ENCODE measurements at regions not wholly inside any gene's neighbourhood (a gene's known extent, or its start where the extent isn't known, plus 50 kb on each side); places are given as distances from the start of the nearest gene placed in this dataset.
"Not testable (repeated sequence)": the region's sequence is repeated elsewhere in the genome, so short reads cannot be mapped to it uniquely, and the experiment has no call there.

DNA sequence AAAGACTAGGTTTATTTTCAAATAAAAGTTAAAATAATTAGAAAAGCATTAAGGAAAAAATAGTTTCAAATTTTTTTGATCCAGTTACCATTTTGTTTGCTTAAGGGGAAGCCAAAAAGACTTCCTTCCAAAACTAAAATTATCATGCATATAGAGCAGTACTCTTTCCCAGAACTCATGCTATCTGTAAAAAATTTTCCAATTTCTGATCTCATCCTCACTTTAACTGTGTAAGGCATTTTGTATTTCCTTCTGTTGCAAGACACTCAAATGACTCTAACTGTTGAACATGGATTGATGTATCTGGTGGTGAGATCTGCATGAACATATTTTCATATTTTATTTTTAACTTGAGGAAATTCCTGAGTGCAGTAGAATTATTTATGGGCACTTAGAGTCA, 150.1 kb downstream of the ADAM29 start:
- Histone ChIP-seq H3K9ac (ENCODE audit: low read depth, low read length) (no peak overlapping the region), H3K4me1 (ENCODE audit: control insufficient read depth, insufficient read depth, low read length) (no peaks in the 10 kb centered on the region), H3K4me2 (ENCODE audit: low read length) (no peak overlapping the region), H3K4me3 (ENCODE audit: low read length) (no peak overlapping the region), H3K36me3 (ENCODE audit: insufficient read depth, low read length) (no peaks in the 10 kb centered on the region), H3K27me3 (ENCODE audit: control insufficient read depth, insufficient read depth, low read length) (no peaks in the 10 kb centered on the region), H3K9me3 (replicated peaks; ENCODE audit: low read length) (no peaks in the 10 kb centered on the region)

DNA sequence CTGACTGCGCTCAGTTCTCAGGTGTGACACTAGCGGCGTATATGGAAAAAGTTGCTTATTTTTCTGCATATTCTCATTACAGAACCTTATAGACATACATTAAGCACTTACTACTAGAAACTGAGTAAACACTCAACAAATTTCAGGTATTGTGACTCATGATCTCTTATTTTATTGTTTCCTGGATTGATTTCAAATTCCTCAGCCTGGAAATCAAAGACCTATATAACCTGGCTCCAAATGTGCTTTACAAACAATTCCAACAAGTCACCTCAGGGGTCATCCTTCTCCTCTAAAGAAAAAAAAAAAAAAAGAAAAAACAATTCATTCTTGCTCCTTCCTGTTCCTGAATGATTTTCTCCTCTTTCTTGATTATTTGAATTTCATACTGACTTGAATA, 152.3 kb downstream of the ADAM29 start:
- Histone ChIP-seq H3K36me3 (ENCODE audit: insufficient read depth, low read length) (no peaks in the 10 kb centered on the region), H3K4me1 (ENCODE audit: control insufficient read depth, insufficient read depth, low read length) (no peaks in the 10 kb centered on the region), H3K27me3 (ENCODE audit: control insufficient read depth, insufficient read depth, low read length) (no peaks in the 10 kb centered on the region), H3K4me2 (ENCODE audit: low read length) (no peak overlapping the region), H3K9ac (ENCODE audit: low read depth, low read length) (no peak overlapping the region), H3K4me3 (ENCODE audit: low read length) (no peak overlapping the region), H3K9me3 (replicated peaks; ENCODE audit: low read length) (no peaks in the 10 kb centered on the region)

DNA sequence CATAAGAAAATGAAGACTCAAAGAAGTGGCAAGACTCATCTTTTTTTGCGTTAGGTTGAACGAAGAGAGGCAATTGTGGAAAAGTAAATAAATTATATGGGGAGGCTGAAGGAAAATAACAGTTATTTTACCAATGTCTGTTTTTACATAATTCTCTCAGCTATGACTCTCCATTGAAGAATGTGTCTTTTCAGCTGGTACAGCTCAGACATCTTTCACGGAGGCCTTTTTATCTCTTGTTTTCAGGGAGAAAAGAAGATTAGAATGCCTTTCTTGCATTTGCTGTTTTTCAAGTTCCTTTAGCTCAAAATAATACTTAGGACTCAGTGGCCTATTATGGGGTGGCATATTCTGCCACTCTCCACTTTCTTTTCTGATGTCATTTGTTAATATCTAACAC, 153.0 kb downstream of the ADAM29 start:
- Histone ChIP-seq H3K4me1 (ENCODE audit: control insufficient read depth, insufficient read depth, low read length) (no peaks in the 10 kb centered on the region), H3K36me3 (ENCODE audit: insufficient read depth, low read length) (no peaks in the 10 kb centered on the region), H3K4me2 (ENCODE audit: low read length) (no peak overlapping the region), H3K9ac (ENCODE audit: low read depth, low read length) (no peak overlapping the region), H3K27me3 (ENCODE audit: control insufficient read depth, insufficient read depth, low read length) (no peaks in the 10 kb centered on the region), H3K4me3 (ENCODE audit: low read length) (no peak overlapping the region), H3K9me3 (replicated peaks; ENCODE audit: low read length) (no peaks in the 10 kb centered on the region)

DNA sequence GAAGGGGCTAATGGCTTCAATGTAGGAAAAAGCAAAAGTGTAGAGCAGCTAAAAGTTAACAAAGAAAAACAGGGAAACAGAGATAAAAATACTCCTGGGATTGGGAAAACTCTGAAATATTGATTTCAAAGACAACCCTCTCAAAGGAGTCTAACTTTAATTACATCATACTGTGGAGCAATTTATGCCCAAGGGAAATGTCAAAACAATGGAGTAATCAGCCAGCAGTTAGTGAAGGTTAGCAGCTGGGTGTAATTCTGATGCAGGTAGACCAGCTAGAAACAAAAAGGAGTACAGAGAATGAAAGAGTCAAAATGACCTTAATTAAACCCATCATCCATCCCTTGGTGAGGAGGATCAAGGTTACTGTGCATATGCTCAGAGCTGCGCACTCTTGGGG, 169.0 kb downstream of the ADAM29 start:
- no peaks in the 10 kb centered on the region for H3K36me3 ChIP-seq (ENCODE audit: insufficient read depth, low read length)
- no peak overlapping the region for H3K4me2 ChIP-seq (ENCODE audit: low read length)
- no peaks in the 10 kb centered on the region for H3K27me3 ChIP-seq (ENCODE audit: control insufficient read depth, insufficient read depth, low read length)
- H3K4me1 ChIP-seq (ENCODE audit: control insufficient read depth, insufficient read depth, low read length): no peaks in the 10 kb centered on the region
- peaks cover 5% of the 10 kb centered on the region for H3K9me3 ChIP-seq (replicated peaks; ENCODE audit: low read length)
- no peak overlapping the region for H3K9ac ChIP-seq (ENCODE audit: low read depth, low read length)
- H3K4me3 ChIP-seq (ENCODE audit: low read length): no peak overlapping the region

DNA sequence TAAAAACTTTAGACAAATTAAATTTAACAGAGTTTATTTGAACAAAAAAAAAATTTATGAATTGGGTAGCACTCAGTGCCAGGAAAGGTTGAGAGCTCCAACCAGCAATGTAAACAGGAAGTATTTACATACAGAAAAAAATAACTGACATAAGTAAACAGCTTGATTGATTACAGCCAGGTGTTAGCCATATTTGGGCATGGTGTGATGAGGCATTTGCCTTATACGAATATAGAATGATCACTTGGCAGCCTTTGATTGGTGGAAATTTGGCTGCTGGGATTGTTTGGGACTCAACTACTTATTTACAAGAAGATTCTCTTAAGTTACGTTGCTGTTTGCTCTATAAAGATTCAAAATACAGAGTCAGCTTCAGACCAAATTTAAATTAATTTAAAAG, 172.0 kb downstream of the ADAM29 start:
- Histone ChIP-seq H3K9me3 (replicated peaks; ENCODE audit: low read length) (peaks cover 7% of the 10 kb centered on the region), H3K4me1 (ENCODE audit: control insufficient read depth, insufficient read depth, low read length) (no peaks in the 10 kb centered on the region), H3K9ac (ENCODE audit: low read depth, low read length) (no peak overlapping the region), H3K4me2 (ENCODE audit: low read length) (no peak overlapping the region), H3K4me3 (ENCODE audit: low read length) (no peak overlapping the region), H3K36me3 (ENCODE audit: insufficient read depth, low read length) (no peaks in the 10 kb centered on the region), H3K27me3 (ENCODE audit: control insufficient read depth, insufficient read depth, low read length) (no peaks in the 10 kb centered on the region)

DNA sequence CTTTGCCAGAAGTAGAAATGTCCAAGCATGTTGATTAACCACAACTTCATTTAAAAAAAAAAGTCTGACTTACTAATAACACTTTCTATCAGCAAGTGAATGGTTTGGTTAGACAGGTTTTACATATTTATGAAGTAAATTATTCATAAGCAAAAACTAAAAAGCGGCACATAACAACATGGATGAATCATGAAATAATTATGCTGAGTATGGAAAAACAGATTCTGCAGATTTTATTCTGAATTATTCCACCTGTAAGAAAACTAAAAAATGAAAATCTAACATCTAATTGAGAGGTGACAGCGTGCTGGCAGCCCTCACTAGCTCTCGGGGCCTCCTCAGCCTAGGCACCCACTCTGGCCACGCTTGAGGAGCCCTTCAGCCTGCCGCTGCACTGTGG, 173.5 kb downstream of the ADAM29 start:
- H3K27me3 ChIP-seq (ENCODE audit: control insufficient read depth, insufficient read depth, low read length): no peaks in the 10 kb centered on the region
- peaks cover 7% of the 10 kb centered on the region for H3K9me3 ChIP-seq (replicated peaks; ENCODE audit: low read length)
- no peaks in the 10 kb centered on the region for H3K36me3 ChIP-seq (ENCODE audit: insufficient read depth, low read length)
- H3K4me2 ChIP-seq (ENCODE audit: low read length): no peak overlapping the region
- H3K4me3 ChIP-seq (ENCODE audit: low read length): no peak overlapping the region
- no peak overlapping the region for H3K9ac ChIP-seq (ENCODE audit: low read depth, low read length)
- H3K4me1 ChIP-seq (ENCODE audit: control insufficient read depth, insufficient read depth, low read length): no peaks in the 10 kb centered on the region

DNA sequence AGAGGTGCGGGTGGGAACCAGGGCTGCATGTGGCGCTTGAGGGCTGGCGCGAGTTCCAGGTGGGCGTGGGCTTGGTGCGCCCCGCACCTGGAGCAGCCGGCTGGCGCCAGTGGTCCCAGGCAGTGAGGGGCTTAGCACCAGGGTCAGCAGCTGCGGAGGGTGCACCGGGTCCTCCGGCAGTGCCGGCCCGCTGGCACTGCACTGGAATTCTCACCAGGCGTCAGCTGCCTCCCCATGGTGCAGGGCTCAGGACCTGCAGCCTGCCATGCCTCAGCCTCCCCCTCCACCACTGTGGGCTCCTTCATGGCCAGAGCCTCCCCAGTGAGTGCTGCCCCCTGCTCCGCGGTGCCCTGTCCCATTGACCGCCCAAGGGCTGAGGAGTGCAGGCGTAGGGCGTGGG, 174.0 kb downstream of the ADAM29 start:
- Histone ChIP-seq H3K27me3 (ENCODE audit: control insufficient read depth, insufficient read depth, low read length) (no peaks in the 10 kb centered on the region), H3K36me3 (ENCODE audit: insufficient read depth, low read length) (no peaks in the 10 kb centered on the region), H3K4me1 (ENCODE audit: control insufficient read depth, insufficient read depth, low read length) (no peaks in the 10 kb centered on the region), H3K9ac (ENCODE audit: low read depth, low read length) (no peak overlapping the region), H3K9me3 (replicated peaks; ENCODE audit: low read length) (peaks cover 4% of the 10 kb centered on the region), H3K4me2 (ENCODE audit: low read length) (no peak overlapping the region), H3K4me3 (ENCODE audit: low read length) (no peak overlapping the region)

DNA sequence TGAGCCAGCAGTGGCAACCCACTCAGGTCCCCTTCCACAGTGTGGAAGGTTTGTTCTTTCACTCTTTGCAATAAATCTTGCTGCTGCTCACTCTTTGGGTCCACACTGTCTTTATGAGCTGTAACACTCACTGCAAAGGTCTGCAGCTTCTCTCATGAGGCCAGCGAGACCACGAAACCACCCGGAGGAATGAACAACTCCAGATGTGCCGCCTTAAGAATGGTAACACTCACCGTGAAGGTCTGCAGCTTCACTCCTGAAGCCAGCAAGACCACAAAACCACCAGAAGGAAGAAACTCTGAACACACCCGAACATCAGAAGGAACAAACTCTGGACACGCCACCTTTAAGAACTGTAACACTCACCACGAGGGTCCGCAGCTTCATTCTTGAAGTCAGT, 174.9 kb downstream of the ADAM29 start:
- not testable (repeated sequence) for H3K4me1 ChIP-seq (ENCODE audit: control insufficient read depth, insufficient read depth, low read length); H3K27me3 ChIP-seq (ENCODE audit: control insufficient read depth, insufficient read depth, low read length); H3K9me3 ChIP-seq (replicated peaks; ENCODE audit: low read length)

DNA sequence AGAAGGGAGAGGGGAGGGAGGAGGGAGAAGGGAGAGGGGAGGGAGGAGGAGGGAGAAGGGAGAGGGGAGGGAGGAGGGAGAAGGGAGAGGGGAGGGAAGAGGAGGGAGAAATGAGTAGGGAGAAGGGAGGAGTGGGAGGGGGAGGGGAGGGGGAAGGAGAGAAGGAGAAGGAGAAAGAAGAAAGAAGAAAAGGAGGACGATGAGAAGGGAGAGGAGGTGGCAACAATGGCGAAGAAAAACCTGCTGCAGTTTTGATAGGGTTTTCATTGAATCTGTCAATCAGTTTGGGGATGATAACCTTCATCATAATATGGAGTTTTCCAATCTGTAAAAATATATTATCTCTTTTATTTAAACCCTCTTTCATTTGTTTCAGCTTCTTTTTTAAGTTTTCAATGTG, 185.2 kb downstream of the ADAM29 start:
- no peaks in the 10 kb centered on the region for H3K9me3 ChIP-seq (replicated peaks; ENCODE audit: low read length)
- H3K9ac ChIP-seq (ENCODE audit: low read depth, low read length): no peak overlapping the region
- H3K27me3 ChIP-seq (ENCODE audit: control insufficient read depth, insufficient read depth, low read length): no peaks in the 10 kb centered on the region
- H3K36me3 ChIP-seq (ENCODE audit: insufficient read depth, low read length): no peaks in the 10 kb centered on the region
- H3K4me1 ChIP-seq (ENCODE audit: control insufficient read depth, insufficient read depth, low read length): no peaks in the 10 kb centered on the region
- H3K4me3 ChIP-seq (ENCODE audit: low read length): no peak overlapping the region
- no peak overlapping the region for H3K4me2 ChIP-seq (ENCODE audit: low read length)

More for the DNA sequence above, 174.9 kb downstream of the ADAM29 start:
- not testable (repeated sequence) for H3K9ac ChIP-seq (ENCODE audit: low read depth, low read length); H3K4me2 ChIP-seq (ENCODE audit: low read length); H3K4me3 ChIP-seq (ENCODE audit: low read length); H3K36me3 ChIP-seq (ENCODE audit: insufficient read depth, low read length)

DNA sequence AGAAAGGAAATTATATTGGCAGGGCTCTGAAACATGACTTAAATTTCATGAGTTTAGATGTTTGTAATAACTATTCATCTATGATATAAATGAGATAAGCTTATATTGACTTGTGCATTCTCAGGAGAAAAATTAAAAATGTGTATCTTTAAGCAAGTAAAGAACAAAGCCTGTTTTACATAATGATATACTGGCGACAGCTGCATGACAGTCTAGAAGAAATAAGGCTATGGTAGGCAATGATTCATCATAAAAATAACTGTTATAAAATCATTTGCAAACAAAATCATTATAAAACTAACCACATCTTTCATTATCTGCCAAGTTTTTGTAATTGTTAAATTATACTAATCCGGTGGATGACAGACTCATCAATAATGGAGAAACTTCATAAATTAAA, 188.1 kb downstream of the ADAM29 start:
- H3K27me3 ChIP-seq (ENCODE audit: control insufficient read depth, insufficient read depth, low read length): no peaks in the 10 kb centered on the region
- no peaks in the 10 kb centered on the region for H3K9me3 ChIP-seq (replicated peaks; ENCODE audit: low read length)
- H3K9ac ChIP-seq (ENCODE audit: low read depth, low read length): no peak overlapping the region
- no peak overlapping the region for H3K4me2 ChIP-seq (ENCODE audit: low read length)
- H3K4me3 ChIP-seq (ENCODE audit: low read length): no peak overlapping the region
- H3K36me3 ChIP-seq (ENCODE audit: insufficient read depth, low read length): no peaks in the 10 kb centered on the region
- H3K4me1 ChIP-seq (ENCODE audit: control insufficient read depth, insufficient read depth, low read length): no peaks in the 10 kb centered on the region

DNA sequence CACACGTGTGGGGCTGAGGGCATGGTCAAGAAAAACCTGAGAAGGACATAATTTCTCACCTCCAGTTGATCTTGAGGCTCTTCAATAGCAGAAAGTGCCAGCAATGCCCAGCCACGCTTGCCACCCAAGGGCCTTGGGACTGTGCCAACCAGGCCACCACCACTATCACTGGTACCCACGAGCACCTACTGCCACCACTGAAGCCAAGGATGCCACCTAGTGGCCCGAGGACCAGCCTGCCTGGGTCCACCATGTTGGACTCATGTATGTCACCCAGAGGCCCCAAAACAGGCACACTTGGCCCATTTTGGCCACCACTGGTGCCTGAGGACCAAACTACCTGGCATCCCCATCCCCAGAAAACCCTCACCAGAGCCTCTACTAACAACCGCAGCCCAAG, 191.8 kb downstream of the ADAM29 start:
- Histone ChIP-seq H3K4me3 (ENCODE audit: low read length) (no peak overlapping the region), H3K9me3 (replicated peaks; ENCODE audit: low read length) (no peaks in the 10 kb centered on the region), H3K4me1 (ENCODE audit: control insufficient read depth, insufficient read depth, low read length) (no peaks in the 10 kb centered on the region), H3K9ac (ENCODE audit: low read depth, low read length) (no peak overlapping the region), H3K27me3 (ENCODE audit: control insufficient read depth, insufficient read depth, low read length) (no peaks in the 10 kb centered on the region), H3K36me3 (ENCODE audit: insufficient read depth, low read length) (no peaks in the 10 kb centered on the region), H3K4me2 (ENCODE audit: low read length) (no peak overlapping the region)

DNA sequence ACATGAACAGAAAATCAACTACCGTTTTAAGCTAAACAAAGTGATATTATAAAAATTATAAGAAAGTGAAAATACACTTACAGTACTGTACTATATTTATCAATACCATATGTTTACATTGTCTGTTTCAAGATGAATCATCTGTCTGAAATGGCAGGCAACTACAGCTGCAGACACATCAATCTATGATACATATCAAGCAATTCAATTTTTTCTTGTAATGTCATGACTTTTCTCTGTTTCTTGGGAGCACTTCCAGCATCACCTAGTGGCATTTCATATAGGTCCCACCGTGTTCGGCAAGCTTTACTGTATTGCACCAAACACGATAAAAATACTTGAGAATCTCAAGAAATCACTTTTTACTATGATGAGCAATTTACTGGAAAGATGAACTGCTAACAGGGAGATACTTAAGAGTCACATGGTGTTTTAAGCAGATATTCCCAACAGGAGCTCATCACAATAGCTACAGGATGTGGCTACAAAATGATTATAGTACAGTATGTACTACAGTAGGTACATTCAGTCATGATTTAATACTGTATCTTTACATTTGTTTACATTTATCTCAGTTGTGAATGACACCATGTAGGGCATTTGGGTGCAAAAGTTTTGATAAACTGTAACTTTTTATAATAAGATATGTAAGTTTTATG, 207.4 kb downstream of the ADAM29 start:
- Histone ChIP-seq H3K36me3 (ENCODE audit: insufficient read depth, low read length) (no peaks in the 10 kb centered on the region), H3K4me1 (ENCODE audit: control insufficient read depth, insufficient read depth, low read length) (no peaks in the 10 kb centered on the region), H3K4me2 (ENCODE audit: low read length) (no peak overlapping the region), H3K27me3 (ENCODE audit: control insufficient read depth, insufficient read depth, low read length) (no peaks in the 10 kb centered on the region), H3K4me3 (ENCODE audit: low read length) (no peak overlapping the region), H3K9me3 (replicated peaks; ENCODE audit: low read length) (no peaks in the 10 kb centered on the region), H3K9ac (ENCODE audit: low read depth, low read length) (no peak overlapping the region)

Measured in skeletal muscle satellite cell (primary cell).